AG04450 (cell line): ENCODE measurements at regions not wholly inside any gene's neighbourhood (a gene's known extent, or its start where the extent isn't known, plus 50 kb on each side); places are given as distances from the start of the nearest gene placed in this dataset.

Experiments
- CTCF ChIA-PET: fragments of 300-600, 350-600 bp; formaldehyde crosslinking; extraction: SDS; loops from one replicate; lab custom pipeline; 2022; ENCODE audit warnings: antibody characterized with exemption, inconsistent platforms; lab: Charles Lee
- POLR2A ChIA-PET: fragments of 350-600 bp; formaldehyde crosslinking; extraction: SDS; loops from one replicate; lab custom pipeline; 2021; ENCODE audit warnings: antibody characterized with exemption, inconsistent platforms; lab: Yijun Ruan, JAX
- DNase-seq: peaks from one replicate; pipeline ENCODE4 v3.0.0-alpha.2; 2011; ENCODE audit warnings: low read depth, low spot score
- H3K27ac ChIP-seq: one replicate; pipeline ENCODE4 v1.5.1; 2012; ENCODE audit warnings: low read depth, low read length, control low read depth
- H3K27me3 ChIP-seq: one replicate; pipeline ENCODE4 v1.6.0; 2012; ENCODE audit warnings: low read length; ENCODE audit not compliant: control insufficient read depth, insufficient read depth
- H3K4me3 ChIP-seq: 2 replicates; pipeline ENCODE4 v1.5.1; 2011; ENCODE audit warnings: mild to moderate bottlenecking, low read depth, low read length, control low read depth
- H3K9me3 ChIP-seq: 2 replicates; pipeline ENCODE4 v1.5.1; 2012; ENCODE audit warnings: low read length; ENCODE audit not compliant: control insufficient read depth, insufficient read depth
- TF ChIP-seq, protein P1 (sequence below): IDR thresholded peaks from 2 replicates; pipeline ENCODE4 v1.5.1; 2011; ENCODE audit warnings: low read depth, low read length, control low read depth, inconsistent platforms

DNA sequence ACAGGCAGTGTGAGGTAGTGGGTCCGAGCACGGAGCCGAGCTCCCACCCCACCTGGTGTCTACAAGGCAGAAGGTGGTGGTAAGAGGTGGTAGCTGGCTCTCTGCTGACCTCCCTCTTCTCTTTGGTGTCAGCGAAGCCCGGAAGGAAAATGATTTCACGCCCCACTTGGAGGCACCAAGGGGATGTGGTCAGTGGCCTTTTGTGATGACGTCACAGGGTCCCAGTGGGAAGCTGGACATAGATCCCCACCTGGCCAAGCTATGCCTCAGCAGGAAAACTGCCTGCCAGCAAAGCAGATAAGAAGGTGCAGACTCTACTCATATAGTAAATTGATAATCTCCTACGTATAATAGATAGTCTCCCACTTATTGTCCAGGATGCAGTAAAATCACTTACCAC lies 183.7 kb upstream of the ALKAL2 start:
- no peaks in the 10 kb centered on the region for H3K27me3 ChIP-seq
- H3K27ac ChIP-seq, result no peak overlapping the region
- no peak for DNase-seq
- ChIA-PET POLR2A (no interaction called here), CTCF (no interaction called here)
- peaks cover 44% of the 10 kb centered on the region for H3K9me3 ChIP-seq
- H3K4me3 ChIP-seq, result no peak overlapping the region
- TF ChIP-seq, protein P1, sequence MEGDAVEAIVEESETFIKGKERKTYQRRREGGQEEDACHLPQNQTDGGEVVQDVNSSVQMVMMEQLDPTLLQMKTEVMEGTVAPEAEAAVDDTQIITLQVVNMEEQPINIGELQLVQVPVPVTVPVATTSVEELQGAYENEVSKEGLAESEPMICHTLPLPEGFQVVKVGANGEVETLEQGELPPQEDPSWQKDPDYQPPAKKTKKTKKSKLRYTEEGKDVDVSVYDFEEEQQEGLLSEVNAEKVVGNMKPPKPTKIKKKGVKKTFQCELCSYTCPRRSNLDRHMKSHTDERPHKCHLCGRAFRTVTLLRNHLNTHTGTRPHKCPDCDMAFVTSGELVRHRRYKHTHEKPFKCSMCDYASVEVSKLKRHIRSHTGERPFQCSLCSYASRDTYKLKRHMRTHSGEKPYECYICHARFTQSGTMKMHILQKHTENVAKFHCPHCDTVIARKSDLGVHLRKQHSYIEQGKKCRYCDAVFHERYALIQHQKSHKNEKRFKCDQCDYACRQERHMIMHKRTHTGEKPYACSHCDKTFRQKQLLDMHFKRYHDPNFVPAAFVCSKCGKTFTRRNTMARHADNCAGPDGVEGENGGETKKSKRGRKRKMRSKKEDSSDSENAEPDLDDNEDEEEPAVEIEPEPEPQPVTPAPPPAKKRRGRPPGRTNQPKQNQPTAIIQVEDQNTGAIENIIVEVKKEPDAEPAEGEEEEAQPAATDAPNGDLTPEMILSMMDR, result no peak

DNA sequence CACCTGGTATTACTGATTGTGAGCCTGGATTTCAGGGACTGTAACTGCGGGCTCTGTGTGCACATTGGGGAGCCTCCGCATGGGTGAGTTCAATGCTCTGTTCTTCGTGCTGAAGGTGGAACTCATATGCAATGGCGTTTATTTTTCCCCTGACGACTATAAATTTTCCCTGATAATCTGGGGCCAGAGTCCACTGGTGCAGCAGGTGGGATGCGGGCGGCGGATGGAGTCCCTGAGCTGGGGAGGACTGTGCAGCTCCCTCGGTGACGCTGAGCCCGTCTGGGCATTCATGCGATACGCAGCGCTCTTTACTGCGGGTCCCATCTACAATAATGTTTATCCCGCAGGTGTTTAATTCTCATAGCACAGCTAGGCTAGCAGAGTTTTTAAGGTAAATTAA lies 181.6 kb upstream of the ALKAL2 start:
- ChIA-PET POLR2A (no interaction called here), CTCF (no interaction called here)
- Histone ChIP-seq H3K27me3 (no peaks in the 10 kb centered on the region), H3K9me3 (peaks cover 60% of the 10 kb centered on the region), H3K27ac (no peak overlapping the region), H3K4me3 (no peak overlapping the region)
- DNase-seq, result no peak
- TF ChIP-seq, protein P1, result no peak

DNA sequence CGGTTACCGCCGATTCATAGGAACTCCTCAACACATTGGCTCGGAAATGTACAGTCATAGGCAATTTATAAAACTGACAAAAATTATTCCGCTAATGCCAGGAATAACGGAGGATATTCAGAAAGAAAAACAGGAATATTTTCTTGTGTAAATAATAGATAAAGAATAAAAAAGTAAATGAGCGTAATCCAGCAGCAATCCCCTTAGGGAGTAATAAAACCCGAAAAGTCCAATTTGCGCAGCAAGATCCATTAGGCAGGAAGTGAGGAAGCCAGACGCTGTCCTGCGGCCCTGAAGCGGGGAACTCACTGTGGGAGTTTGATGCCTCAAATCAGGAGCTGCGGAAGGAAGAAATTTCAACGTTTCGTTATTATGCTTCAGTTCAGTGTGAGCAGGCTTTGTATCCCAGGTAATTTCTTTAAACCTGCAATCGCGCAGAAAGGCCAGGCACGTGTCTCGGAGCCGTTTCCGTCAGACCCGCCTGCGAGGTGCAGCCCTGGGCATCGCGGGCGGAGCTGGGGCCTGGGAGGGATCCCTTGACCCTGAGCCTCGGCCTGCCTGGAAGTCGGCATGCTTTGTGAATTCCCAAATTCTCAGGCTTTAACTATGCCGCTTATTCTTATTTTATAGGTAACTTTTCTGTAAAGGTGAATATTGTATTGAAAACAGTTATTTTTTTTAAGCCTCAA lies 180.9 kb upstream of the ALKAL2 start:
- TF ChIP-seq, protein P1, result no peak
- Histone ChIP-seq H3K27me3 (no peaks in the 10 kb centered on the region), H3K4me3 (no peak overlapping the region), H3K27ac (no peak overlapping the region), H3K9me3 (peaks cover 63% of the 10 kb centered on the region)
- ChIA-PET CTCF (no interaction called here), POLR2A (no interaction called here)
- no peak for DNase-seq

DNA sequence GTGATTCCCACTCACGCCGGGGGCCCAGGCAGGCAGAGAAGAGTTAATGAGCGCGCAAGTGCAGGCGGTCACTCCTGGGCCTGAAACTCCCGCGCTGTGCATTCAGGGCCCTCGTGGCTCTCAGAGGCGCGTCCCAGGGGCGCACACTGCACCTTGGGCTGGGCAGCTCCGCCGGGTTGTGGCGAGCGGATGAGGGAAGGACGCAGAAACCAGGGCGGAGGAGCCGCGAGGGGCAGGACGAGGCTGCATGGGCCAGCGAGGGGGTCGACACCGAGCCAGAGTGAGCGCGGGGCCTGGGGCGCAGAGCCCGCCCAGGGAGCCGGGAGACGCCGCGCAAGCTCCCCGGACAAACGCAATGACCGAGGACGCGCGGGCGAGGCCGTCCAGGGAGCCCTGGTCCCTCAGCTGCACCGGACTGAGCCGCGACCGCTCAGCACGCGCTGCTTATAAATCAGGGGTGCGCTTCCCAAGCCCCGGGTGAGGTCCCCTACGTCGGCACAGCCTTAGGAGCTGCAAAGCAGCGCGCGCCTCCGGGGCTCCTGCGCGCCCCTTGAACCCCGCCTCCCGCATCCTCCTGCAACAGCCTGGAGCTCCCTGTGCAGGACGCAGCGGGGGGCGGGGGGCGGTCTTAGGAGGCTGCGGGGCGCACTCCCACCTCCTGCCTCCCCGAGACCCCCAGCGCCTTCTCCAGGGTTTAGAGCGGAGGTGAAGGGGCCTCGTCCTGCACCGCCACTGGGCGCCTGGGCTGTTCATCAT lies 180.2 kb upstream of the ALKAL2 start:
- no peak overlapping the region for H3K4me3 ChIP-seq
- peaks cover 61% of the 10 kb centered on the region for H3K9me3 ChIP-seq
- no peaks in the 10 kb centered on the region for H3K27me3 ChIP-seq
- no peak overlapping the region for H3K27ac ChIP-seq
- no peak for DNase-seq
- TF ChIP-seq, protein P1, result no peak
- ChIA-PET CTCF (no interaction called here), POLR2A (no interaction called here)

DNA sequence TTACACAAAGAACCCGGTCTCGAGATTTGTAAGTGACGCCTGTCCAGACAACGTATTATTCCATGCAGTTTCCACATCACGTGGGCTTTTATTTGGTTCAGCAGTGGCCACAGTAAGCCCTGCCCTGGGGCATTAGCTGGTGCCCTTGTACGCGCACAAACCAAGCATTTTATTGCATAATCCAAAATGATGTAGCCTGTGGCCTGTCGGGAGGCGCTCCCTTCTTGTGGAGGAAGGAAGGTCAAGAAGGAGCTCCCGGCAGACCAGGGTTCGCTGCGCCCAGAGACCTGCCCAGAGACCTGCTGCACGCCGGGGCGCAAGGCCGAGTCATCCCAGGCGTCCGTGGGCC lies 179.6 kb upstream of the ALKAL2 start:
- Histone ChIP-seq H3K27me3 (no peaks in the 10 kb centered on the region), H3K4me3 (no peak overlapping the region), H3K27ac (no peak overlapping the region), H3K9me3 (peaks cover 61% of the 10 kb centered on the region)
- no peak for DNase-seq
- CTCF ChIA-PET, result no interaction called here
- TF ChIP-seq, protein P1, result no peak
- POLR2A ChIA-PET, result no interaction called here
